Stimulated activated CD4-positive, alpha-beta T cell treated with anti-CD3 and anti-CD28 coated beads, Interleukin-12 subunit alpha, Interleukin-12 subunit beta, amount 100 ng/mL, for 48 hours (primary cell): ENCODE measurements at regions not wholly inside any gene's neighbourhood (a gene's known extent, or its start where the extent isn't known, plus 50 kb on each side); places are given as distances from the start of the nearest gene placed in this dataset.

Experiments used
- DNase-seq, 3 donors: peaks; one replicate each; pipeline ENCODE4 v3.0.0-alpha.2; 2020; ENCODE audit warnings: low read depth in 2 of 3, low spot score in 1 of 3

DNA sequence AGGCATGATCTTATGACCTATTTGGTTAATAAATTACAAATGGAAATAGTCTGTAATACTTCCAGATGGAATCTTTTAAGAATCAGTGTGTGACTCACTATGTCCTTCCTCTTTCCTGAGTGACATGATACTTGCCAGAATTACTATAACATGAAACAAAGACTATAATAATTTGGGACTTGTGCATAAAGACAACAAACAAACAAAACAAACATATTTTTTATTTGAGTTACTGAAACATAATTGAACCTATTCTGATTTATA lies 1268.1 kb downstream of the OTOL1 start:
- DNase-seq, result no peak

DNA sequence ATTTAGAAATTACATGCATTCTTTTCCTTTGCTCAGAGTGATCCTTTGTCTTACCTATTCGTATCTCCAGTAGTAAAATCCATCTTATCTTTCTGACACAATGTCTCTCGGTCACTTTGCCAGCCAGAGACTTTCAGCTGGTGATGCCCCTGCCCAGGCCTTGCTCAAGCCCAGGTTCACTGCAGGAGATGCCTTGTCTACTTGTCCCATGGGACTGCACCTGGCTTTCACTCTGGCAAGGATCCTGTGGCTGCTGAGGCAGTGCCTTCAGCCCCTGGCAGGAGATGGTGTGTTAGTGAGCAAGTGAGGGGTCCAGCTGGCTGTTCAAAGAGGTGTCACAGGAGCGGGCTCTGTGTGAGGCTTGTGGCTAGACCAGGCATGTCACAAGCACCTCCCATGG lies 1268.9 kb downstream of the OTOL1 start:
- no peak for DNase-seq

DNA sequence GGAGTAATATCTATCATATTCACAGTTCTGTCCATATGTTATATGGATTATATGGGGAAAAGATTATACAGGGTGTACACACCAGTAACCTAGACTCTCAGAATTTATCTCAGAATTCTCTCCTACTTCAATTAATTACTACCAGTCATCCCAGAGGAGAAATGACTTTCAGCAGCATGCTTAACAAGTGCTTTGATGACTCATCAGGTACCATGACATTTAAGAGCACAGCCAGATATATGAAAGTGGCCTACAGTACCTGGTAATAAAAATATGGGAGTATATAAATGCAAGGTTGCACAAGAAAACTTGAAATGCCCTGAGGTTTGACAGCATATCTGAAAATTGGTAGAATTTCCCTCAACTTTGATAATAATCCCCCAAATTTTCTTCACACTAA lies 1273.0 kb downstream of the OTOL1 start:
- no peak for DNase-seq

DNA sequence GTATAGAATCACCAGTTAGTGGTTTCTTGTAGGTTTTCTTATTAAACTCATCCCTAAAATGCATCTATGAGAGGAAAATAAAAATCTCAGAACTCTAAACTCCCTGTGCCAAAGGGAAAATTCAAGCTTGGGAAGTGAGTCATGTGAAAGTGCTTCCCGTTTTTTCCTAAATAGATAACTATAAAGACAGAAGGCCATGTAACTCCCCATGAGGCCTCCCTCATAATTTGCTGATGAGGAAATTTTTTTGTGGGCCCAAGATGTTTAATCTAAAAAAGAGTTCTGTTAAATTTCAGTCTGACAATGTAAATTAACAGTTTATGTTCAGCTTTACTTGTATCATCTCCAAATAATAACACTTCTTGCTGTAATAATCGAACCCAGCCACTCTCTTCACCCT lies 1273.9 kb downstream of the OTOL1 start:
- no peak for DNase-seq

DNA sequence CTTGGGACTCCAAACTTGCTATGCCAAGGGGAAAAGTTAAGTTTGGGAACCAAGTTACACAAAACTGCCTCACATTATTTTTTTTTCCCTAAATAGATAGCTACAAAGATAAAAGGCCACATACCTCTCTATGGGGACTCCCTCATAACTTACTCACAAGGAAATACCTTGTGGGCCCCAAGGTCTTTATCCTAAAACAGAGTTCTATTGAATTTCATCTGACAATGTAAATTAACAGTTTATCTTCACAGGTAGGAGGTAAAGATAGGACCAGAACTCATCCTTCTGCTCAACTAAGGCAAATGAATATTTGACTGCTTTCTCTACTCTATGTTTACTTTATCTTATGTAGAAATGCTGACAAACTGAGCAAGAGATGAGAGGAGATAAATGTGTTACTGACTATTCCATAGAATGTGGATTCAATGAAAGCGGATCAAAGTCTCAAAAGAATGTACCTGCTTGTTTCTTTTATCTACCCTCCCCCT lies 1278.0 kb downstream of the OTOL1 start:
- no peak for DNase-seq

DNA sequence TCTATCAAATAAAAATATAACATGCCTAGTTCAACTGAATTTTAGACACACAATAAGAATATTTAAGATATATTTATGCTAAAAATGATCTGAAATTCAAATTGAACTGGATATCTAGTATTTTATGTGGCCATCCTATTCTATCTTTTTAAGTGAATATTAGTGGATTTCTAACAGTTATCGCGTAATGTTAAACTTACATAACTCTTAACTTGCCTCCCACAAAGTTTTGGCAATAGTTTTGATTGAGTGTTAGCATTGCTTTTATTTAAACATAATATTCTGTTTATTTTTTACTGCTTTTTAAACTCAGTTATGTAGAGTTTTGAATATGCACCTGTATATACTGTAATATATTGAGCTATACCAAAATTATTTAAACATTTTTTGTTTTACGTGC lies 1279.5 kb downstream of the OTOL1 start:
- DNase-seq, result no peak

DNA sequence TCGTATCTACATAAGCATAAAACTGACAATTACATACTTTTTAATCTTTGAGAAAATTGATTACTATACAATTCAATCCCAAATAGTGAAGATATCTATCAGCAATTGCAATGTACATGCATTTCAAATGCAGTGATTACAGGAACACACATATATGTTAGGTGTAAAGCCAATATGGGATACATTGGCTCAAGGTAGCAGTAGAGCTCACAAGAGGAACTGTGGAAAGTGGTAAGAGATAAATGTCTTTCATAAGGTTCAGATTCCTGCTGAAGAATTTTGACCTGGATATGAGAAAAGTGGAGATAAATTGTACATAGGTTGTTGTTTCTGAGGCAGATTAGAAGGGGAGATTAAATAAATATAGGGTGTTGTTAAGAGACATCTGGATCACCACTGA lies 1280.5 kb downstream of the OTOL1 start:
- DNase-seq, result no peak

DNA sequence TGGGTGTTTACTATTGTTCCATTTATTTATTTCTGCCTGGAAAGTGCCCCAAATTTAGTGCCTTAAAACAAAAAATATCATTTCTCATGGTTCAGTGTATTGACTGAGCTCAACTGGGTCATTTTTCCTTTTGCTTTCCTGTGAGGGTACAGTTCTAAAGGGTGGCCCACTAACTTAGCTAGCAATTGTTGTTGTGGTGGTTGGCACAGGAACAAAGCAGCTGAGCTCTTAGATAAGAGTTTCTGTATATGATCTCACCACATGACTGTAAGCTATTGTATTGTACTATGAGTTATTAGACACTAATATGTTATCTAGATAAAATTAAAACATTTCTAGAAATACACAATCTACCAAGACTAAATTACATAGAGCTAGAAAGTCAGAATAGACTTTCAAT lies 1283.7 kb downstream of the OTOL1 start:
- DNase-seq, result no peak

DNA sequence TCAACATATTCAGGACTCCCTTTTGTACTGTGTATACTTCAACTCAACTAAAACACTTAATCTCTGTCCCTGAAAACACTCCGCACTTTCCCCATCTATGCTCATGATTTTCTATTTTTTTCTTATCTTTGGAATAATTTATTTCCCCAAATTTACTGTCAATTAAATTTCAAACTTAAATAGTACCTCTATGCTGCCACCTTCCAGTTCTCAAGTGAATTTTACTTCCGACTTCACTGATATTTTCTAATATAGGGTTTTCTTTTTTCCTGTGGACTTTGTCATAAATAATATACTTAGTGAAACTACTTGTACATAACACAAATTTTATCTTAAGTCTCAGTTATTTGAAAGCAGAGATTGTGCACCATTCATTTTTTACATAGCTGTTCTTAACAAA lies 1303.3 kb downstream of the OTOL1 start:
- no peak for DNase-seq

DNA sequence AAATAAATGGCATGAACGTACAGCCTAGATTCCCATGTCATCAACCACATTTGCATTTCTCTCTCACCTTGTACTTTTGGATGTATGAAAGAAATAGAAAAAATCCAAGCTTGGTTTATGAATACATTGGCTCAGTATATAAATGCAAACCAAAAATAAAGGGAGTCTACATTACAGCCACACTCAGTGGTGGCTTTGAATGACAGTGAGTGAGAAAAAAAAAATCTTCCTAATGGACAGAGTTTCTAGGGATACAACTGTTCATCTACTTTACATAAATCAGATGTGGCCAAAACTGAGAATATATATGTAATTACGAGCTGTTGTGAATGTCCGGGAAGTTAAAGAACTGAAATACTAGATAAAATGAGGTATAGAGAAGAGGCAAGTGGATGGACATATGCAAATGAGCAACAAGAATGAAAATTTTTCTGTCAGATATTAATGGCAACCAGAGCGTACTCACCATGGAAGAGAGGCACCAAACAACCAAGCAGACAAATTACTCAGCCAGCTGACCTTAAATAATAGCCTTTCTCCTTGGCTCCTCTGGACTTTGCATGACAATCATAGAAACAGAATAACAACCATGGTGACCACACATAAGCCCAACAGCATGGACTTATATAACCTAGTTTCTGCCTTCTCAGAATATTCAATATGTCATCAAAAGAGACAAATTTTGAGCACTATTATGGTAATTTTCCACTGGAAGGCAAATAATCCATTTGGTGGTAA lies 1305.8 kb downstream of the OTOL1 start:
- DNase-seq, result no peak

DNA sequence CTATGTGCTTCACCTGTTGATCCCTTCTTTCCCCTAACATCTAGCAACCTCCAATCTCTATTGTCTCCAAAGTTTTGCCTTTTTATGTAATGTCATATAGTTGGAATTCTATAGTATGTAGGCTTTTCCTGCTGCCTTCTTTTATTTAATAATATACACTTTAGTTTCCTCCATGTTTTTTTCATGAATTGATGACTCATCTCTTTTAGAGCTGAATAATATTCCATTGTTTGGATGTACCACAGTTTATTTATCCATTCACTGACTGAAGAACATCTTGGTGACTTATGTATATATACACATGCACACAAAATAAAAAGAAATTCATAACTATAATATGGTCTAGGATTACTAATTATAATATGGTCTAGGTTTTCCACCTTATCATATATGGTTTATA lies 1314.2 kb downstream of the OTOL1 start:
- no peak for DNase-seq

DNA sequence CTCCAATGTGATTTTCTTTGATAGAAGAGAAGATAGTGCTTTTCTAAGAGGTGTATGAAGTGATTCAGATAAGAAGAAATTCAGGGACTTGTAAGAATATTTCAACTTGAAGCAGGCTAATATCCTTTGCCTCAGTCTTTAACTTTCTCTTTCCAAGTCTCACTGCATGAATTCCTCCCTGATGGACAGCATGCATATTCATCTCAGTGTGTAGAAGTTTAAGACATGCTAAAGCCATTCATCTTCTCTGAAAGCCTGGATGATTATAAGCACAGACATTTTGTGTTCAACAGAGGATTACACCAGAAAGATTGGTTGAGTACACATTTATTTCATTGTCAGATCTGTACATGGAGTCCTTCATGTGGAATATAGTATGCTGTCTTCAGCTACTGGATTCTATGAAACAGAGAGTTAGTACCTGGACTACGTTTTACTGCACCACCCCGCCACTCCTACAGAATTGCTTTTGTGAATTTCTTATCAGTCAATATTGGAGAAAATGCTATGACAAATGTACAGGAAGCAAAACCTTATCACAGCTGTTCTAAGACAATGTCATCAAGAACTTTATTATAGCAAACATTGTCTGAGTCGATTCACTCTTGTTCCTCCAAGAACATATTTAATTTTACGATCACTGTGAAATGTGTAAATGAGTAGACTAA lies 1346.1 kb downstream of the OTOL1 start:
- DNase-seq, result no peak

DNA sequence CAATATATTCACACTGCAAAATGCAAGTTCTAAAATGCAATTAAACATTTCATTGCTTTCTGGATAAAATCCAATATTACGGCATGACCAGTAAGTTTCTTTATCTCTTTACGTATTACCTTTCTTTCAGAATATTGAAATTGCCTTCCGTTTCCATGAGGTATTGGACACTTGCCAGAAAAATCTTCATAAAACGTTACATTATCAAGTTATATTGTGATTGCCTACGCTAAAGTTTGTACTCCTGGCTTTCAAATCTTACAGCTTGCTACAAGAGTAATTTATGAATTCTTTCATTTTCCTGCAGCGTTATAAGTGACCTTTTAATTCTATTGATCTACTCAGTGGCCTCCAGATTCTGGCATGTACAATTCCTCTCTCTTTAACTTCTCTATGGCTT lies 1349.3 kb downstream of the OTOL1 start:
- no peak for DNase-seq

DNA sequence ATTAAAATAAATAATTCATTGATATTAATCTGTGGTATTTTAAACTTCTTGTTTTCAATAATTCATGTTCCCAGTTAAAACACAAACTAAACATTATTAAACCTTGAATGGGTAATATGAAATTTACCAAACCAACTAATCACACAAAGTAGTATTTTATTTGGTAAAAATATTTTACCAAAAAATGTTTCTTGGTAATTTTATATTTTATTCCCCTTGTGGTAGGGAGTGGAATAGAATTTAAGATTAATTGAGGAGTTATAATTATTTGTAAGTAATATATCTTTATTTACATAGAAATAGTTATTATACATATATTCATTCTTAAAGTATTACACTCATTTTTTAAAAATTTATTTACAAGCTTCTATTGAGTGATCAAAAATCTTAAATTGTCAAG lies 1350.9 kb downstream of the OTOL1 start:
- no peak for DNase-seq

DNA sequence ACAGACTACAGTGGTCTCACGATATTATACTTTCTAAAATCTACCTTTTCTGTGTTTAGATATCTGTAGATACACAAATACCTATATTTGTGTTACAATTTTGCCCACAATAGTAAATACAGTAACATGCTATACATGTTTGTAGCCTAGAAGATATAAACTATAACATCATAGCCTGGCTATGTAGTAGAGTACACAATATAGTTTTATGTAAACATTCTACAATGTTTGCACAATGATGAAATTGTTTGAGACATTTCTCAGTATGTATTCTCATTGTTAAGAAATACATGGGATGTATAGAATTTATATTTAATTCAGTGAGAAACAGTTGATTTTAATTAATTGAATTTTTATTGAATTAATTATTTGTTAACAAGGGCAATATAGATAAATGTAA lies 1367.0 kb downstream of the OTOL1 start:
- no peak for DNase-seq

DNA sequence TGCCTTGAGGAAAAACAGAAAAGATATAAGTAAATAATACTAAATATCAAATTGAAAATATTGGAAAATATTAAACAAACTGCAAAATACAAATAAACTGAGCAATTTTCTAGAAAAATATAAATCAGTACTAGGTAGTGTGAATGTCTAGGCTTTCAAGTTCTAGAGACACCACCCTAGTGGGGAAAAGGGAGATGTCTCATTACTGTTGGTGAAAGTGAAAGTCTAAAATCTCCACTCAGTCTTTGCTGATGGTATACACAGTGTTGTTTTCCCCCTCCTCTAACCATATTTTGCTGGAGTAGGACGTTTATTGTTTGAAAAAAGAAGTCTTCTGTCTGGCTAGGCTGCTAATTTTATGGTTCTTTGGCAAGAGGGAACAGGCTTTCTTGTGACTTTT lies 1368.9 kb downstream of the OTOL1 start:
- DNase-seq, result no peak

DNA sequence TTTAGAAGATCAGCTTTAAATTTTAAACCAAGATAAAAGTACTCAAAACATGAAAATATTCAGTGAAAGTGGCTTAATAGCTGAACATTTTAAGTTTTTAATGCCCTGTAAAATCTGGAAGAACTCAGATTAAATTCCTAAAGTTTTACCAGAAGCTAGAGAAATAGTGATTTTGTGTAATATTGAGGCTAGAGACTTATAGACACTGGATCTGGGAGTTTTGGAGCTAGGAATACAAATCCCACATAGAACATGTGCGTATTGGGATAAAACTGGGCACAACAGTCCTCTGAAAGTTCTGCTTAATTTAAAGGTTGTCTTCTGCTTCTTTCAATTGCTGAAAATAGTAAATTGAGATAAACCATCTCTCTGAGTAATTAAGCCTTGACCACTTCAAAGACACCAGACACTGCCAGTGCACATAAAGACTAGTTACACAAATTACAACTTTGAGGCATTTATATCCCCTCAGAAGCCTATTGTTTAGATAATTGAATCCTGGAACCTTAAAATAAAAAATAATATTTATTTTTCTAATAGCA lies 1382.5 kb downstream of the OTOL1 start:
- DNase-seq, result no peak

DNA sequence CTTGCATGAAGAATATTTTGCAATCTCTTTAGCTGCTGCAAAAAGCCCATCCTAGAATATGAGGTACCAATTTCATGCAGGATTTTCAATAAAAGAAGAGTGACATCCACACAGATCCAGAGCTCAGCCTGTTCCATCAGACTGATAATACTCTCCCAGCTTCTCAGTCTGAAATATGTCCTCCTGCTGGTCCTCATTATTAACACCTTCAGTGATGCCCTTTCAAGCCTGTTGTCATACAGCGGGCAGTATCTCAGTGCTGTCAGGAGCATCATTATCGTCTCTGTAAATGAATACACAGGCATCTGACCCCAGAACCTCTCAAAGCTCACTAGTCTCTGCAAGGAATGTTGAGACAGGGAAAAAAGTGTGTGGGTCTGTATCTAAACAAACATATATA lies 1387.8 kb downstream of the OTOL1 start:
- DNase-seq, result no peak

DNA sequence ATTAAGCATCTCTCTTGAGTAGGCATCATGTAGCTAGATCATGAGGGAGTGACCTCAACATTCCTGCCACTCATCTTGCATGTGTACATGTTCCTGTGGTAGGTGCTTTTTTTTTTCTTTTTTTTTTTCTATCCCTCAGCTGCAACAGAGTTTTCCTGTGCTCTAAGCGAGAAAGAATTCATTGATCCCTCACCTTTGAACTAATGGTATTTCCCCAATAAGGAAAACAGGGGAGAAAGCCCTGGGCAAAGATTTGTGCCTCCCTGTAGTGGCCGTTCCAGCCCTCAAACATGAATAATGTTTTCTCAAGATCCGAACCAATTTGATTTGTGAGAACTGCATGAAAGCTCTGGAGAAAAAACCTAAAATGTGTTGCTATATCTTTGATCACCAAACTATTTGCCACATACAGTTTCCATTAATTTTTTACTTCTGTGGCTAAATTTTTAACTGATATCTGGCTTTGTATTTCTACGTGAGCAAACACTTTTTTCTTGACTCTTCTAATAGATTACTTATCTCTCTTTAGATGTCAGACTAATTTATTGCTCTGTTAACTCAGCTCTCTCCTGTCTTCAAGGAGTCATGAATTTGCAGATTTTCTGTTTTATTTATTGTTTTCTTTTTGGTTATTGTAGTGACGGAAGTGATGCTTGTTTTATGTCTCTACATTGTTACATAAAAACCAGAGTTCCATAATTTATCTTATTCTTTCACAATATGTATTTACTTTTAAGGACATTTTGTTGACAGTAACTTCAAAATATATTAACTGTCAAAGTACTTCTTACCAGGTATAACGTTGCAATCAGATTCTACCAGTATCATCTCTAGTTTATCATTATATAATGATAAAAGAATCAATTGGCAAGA lies 1396.5 kb downstream of the OTOL1 start:
- no peak for DNase-seq

DNA sequence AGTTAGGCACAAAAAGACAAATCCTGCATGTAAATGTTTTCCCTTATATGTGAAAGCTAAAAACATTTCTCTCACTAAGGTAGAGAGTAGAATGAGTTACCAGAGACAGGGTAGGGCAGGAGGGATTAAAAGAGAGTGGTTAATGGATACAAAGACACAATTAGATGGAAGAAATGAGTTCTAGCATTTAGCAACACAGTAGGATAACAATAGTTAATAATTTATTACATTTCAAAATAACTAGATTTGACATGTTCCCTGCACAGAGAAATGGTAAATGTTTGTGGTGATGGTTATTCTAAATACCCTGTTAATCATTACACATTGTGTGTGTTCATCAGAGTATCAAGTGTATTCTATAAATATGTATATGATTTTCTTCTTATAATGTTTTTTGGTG lies 1400.7 kb downstream of the OTOL1 start:
- no peak for DNase-seq

DNA sequence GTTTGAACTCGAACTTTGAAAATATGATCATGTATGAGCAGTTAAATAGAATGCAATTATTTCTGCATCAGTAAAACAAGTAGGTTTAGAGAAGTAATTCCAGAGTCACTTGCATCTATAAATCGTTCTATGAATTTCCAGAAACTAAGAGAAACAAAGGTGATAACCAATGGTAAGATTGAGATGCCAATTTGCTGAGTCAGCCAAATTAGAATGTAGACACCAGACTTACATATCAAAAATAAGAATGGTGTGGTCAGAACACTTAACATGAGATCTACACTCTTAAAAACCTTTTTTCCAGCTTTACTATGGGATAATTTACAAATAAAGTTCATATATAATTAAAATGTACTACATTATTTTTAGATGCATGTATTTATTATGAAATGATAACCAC lies 1435.9 kb downstream of the OTOL1 start:
- no peak for DNase-seq

DNA sequence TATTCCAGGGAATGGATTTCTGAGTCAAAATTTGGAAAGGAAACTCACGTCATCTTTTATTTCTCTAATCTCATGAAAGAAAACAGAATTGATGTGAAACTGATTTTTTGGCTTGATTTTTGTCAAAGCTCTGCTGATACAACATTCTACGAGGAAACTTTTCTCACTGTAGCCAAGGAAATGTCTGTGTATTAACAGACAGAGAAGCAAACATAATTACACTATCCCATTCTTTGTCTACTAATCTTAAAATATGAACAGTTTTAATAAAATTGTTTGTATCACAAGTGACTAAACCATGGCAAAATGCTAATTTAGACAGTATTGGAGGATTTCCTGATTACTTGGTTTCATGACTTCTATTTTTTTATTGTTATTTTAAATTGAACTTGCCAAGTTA lies 1437.0 kb downstream of the OTOL1 start:
- DNase-seq, result no peak
